ENCODE measurements at regions not wholly inside any gene's neighbourhood (a gene's known extent, or its start where the extent isn't known, plus 50 kb on each side); places are given as distances from the start of the nearest gene placed in this dataset.
"Not testable (repeated sequence)": the region's sequence is repeated elsewhere in the genome, so short reads cannot be mapped to it uniquely, and the experiment has no call there.

DNA sequence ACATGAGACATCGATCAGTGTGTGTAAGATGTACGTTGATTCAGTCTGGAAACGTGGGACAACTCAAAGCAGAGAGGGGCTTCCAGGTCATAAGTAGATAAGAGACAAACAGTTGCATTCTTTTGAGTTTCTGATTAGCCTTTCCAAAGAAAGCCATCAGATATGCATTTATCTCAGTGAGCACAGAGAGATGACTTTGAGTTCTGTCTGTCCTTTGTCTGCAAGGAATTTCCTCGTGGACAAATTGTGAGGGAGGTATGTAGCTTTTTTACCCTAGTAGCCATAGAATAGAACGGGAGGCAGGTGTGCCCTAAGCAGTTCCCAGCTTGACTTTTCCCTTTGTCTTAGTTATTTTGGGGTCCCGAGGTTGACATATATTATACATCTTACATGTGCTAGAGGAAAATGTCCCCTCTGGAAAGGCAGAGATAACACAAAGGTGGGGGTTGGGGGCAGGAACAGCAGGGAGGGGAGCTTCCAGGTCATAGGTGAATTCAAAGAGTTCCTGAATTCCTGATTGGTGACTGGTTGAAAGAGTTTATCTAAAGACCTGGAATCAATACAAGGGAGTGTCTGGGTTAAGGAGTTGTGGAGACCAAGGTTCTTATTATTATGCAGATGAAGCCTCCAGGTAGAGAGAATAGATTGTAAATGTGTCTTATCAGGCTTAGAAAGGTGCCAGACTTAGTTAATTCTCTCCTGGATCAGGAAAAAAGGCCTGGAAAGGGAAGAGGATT, 237.0 kb downstream of the NFATC2 start:
- no peak for DNase-seq

DNA sequence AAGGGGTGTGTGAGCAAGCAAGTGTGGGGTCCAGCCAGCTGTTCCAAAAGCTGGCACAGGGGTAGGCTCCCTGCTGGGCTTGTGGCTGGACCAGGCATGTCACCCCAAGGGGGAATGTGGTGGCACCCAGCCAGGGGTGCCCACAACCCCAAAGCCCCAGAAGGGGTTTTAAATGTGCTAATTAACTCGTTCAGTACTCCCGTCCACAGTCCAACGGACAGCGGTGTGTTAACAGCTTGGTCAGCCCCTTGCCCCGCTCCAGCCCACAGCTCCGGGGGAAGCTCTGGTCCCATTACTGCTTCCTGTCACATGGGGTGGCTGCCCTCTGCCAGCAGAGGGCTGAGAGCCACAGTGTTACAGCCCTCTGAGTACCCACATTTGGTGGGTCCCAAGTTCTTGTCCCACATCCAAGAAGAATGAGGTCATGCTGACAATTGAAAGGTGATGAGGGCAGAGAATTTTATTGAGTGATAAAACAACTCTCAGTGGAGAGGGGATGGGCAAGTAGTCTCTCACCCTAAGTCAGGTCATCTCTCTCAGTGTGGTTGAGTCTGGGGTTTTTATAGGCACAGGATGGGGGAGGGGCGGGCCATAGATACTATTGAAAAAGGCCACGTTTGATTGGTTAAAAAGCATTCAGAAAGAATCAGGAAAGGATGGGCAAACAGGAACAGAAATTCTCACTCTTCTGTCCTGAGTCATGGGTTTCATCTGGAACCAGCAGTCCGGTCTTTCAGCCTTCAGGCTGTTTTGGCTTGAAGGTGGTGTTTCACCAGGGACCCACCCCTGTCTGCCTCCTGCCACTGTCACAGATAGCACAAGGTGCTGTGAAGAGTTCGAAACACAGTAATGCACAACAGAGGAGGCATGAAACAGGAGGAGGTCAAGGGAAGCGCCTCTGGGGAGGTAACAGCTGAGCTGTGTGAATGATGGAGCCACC, 238.5 kb downstream of the NFATC2 start:
- DNase-seq, result no peak

DNA sequence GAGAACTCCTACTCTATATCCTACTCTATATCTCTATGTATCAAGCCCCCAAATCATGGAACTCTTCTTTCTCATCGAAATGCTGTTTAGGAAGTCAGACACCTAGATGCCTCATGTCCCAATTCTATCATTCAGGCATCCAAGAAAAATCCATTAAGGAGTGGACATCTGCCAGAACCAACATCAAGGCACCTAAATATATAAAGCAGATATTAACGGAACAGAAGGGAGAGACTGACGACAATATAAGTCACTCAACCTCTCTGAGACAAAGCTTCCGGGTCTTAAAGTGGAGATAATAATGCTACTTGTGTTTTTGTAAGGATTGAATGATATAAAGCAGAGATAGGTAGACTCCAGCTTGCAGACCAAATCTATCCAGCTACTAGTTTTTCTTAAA, 241.5 kb downstream of the NFATC2 start:
- no peak for DNase-seq

- no peak for DNase-seq
Measured at GRCh38 chr20:51300104-51300503, 242.4 kb downstream of the NFATC2 start.

GRCh38 chr20:51299413-51299812, 243.1 kb downstream of the NFATC2 start:
- no peak for DNase-seq

GRCh38 chr20:51298141-51298749, 244.3 kb downstream of the NFATC2 start:
- no peak for DNase-seq

DNA sequence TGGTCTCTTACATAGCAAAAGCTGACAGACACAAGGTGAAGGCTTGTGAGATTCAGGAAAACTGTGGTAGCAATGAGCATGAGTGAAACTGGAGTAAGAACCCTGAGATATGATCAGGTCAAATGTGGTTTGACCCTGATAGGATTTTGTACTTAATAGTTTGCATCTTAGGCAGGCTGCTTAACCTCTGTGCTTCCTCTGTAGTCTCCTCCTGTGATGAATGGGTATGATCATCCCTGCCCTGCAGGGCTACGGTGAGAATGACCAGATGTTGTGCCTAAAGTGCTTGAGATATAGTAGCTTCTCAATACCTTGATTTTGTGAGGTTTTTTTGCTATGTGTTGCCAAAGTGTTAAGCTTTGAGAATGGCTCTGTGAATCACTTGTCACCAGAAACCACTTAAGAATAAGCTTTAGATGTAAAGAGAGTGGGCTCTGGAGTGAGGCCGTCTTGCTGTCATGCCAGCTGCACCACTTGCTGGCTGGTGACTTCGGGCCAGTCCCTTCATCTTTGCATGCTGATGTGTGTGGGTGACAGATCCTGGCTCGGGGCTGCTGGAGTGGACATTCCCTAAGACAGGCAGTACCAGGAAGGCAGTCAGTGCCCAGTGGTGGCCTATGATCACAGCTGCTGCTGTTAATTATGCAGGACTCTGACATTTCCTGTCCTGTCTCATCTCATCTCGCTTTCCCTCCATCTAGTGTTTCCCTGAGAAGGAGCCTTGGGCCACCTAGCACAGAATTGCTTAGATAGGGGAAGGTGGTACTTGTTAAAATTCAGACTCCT, 254.7 kb downstream of the NFATC2 start:
- DNase-seq, result no peak

- DNase-seq, result no peak
Measured at GRCh38 chr20:51286758-51287157, 255.8 kb downstream of the NFATC2 start.

- DNase-seq, result no peak
Measured at GRCh38 chr20:51285684-51286083, 256.8 kb downstream of the NFATC2 start.

GRCh38 chr20:51284871-51285270, 257.6 kb downstream of the NFATC2 start:
- no peak for DNase-seq

- no peak for DNase-seq
Measured at GRCh38 chr20:51284176-51284575, 258.3 kb downstream of the NFATC2 start.

- DNase-seq, result no peak
Measured at GRCh38 chr20:51281521-51281920, 258.6 kb upstream of the KCNG1 start.

DNA sequence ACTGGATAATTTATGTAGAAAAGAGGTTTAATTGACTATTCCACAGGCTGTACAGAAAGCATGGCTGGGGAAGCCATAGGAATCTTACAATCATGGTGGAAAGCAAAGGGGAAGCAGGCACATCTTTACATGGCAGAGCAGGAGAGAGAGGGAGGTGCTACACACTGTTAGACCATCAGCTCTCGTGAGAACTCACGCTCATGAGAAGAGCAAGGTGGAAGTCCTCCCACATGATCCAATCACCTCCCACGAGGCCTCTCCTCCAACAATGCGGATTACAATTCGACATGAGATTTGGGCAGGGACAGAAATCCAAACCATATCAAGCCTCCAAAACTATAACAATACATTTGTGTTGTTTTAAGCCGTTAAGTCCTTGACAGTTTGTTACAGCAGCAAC, 257.1 kb upstream of the KCNG1 start:
- DNase-seq, result no peak

DNA sequence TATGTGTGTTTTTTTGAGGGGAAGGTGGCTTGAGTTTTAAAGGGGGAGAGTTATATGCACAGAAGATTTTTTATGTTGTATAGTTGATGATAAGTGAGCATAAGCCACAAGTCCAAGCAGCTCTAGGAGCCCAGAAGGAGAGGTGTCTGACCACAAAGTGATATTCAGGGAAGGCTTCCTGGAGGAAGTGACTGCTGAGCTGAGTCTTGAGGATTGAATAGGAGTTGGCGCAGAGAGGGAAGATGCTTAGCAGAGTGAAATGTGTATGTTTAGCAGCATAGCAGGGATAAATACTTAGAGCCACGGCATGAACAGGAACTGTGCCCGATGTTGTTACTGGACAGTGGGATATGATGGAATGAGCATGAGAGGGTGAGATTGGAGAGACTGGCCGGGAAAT, 255.1 kb upstream of the KCNG1 start:
- DNase-seq, result no peak

- no peak for DNase-seq
Measured at GRCh38 chr20:51276296-51276695, 253.4 kb upstream of the KCNG1 start.

DNA sequence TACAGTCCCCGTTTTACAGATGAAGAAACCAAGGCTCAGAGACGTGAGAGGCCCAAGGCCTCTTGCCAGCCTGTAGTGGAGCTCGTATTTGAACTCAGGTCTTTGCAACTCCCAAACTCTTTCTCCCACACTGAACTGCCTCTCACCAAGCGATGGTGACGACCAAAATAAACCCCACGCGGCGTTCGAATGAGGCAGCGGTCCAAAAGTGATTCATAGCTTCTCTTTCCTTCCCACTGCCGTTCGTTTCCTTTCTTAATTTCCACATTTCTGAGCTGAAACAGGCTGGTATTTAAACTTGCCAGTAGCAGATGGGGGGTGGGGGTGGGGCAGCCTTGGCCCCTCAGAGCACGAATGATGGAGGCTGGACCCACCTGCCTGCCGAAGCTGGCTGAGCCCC, 252.9 kb upstream of the KCNG1 start:
- DNase-seq, result peak; percentile 11

- DNase-seq, result no peak
Measured at GRCh38 chr20:51275181-51275580, 252.3 kb upstream of the KCNG1 start.

DNA sequence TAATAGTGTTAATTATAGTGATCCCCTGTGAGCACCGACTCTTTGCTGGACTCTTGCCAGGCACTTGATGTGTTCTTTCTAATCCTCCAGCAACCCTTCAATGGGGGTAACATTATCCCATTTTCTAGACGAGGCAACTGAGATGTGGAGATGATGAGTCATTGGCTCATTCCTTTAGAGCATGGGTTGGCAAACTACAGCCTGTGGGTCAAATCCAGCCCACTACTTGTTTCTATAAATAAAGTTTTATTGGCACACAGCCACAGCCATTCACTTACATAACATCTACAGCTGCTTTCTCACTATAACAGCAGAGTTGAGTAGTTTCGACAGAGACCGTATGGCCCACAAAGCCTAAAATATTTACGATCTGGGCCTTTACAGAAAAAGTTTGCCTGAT, 249.5 kb upstream of the KCNG1 start:
- no peak for DNase-seq

DNA sequence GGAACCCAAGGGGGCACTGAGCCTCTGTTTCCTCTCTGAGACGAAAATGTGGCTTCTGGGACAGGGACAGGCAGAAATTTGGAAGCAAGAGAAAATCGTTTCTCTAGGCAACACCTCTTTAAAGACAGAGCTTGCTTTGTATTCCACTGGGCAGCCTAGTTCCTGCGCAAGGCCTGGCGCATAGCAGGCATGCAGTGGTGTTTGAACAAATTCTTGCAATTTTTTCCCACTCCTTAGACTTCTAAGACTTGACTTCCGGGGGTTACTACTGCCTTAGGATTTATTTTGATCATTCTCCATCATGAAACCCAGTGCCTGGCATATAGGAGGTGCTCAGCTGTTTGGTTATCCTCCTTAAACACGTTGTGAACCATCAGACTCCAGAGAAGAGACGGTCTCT, 249.0 kb upstream of the KCNG1 start:
- DNase-seq, result no peak

GRCh38 chr20:51271289-51271688, 248.4 kb upstream of the KCNG1 start:
- not testable (repeated sequence) for DNase-seq

DNA sequence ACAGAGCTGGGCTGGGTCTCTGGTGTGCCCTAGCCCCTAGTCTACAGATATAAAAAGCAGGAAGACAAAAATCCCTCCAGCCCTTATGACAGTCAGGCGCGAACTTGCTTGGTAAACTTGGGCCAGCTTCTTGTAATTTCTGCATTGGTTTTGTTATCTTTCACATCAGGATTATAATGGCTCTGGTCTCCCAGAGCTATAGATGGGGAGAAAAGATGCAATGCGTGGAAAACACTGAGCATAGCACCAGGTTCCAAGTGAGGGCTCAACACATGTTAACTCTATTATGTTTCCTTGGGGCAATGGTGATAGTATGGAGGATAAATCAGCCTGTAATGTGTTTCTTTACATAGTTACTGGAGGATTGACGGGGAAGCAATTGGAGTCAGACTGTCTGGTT, 246.8 kb upstream of the KCNG1 start:
- DNase-seq, result no peak

DNA sequence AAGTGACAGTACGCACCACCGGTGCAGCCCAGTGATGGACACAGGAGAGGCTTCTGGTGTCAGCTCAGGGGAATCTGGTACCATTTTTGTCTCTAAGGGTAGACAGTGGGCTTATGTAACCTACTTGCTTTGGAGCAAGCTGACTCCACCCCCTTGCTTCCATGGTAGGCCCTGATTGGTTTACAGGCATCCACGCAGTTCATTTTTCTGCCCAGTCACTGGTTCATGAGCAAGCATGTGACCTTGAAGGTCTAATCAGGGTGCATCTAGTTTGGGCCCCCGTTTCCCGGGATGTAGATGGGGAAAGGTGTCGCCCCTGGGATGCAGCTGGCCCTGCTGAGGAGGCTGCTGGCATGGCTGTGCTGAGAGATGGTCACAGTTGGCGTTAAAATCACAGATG, 244.8 kb upstream of the KCNG1 start:
- no peak for DNase-seq

DNA sequence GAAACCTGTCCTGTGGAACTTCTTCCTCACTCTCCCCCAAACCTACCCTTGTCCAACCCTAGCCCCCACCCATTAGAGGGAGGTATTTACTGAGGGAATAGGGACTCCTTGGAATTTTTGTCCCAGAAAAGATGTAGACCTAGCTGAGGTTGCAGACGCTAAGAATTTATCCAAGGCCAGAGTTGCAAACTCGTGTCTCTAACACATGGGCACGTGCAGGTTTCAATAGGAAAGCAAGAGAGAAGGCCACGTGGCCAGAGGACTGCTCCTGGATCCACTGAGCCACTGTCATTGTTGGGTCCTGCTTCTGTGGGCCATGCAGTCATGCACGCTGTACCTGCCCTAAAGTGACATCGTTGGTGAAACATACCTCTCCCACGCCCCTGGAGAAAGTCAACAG, 243.4 kb upstream of the KCNG1 start:
- DNase-seq, result no peak
